HL-60 (cell line): ENCODE measurements at regions not wholly inside any gene's neighbourhood (a gene's known extent, or its start where the extent isn't known, plus 50 kb on each side); places are given as distances from the start of the nearest gene placed in this dataset.

ENCODE experiments used
- DNase-seq, 2 experiments: peaks; one replicate each; pipeline ENCODE4 v3.0.0-alpha.2; 2010 to 2020; ENCODE audit warnings: low read depth in 1 of 2, low spot score in 1 of 2
- H3K27ac ChIP-seq: fragments of 250-450 bp; sonication (Bioruptor Pico); replicated peaks from 2 replicates; pipeline ENCODE4 v1.5.1; 2020; ENCODE audit warnings: mild to moderate bottlenecking, moderate library complexity
- H3K27me3 ChIP-seq: fragments of 250-450 bp; sonication (Bioruptor Pico); 2 replicates; pipeline ENCODE4 v1.5.1; 2021; ENCODE audit warnings: mild to moderate bottlenecking, moderate library complexity; ENCODE audit not compliant: insufficient read depth, poor library complexity, severe bottlenecking
- H3K4me3 ChIP-seq: replicated peaks from 2 replicates; pipeline ENCODE4 v1.5.1; 2011; ENCODE audit warnings: mild to moderate bottlenecking, control low read depth, low read length; ENCODE audit not compliant: insufficient read depth
- CTCF ChIP-seq: IDR thresholded peaks from one replicate; pipeline ENCODE4 v1.5.1; 2011; ENCODE audit warnings: low read length, control low read depth, inconsistent platforms; ENCODE audit not compliant: insufficient read depth
- GABPA ChIP-seq: IDR thresholded peaks from 2 replicates; pipeline ENCODE4 v1.6.1; 2012; ENCODE audit warnings: low read depth
- POLR2AphosphoS5 ChIP-seq: IDR thresholded peaks from 2 replicates; pipeline ENCODE4 v1.6.1; 2012; ENCODE audit warnings: low read depth
- REST ChIP-seq: IDR thresholded peaks from 2 replicates; pipeline ENCODE4 v1.6.1; 2012; ENCODE audit warnings: low read depth; ENCODE audit not compliant: insufficient replicate concordance
- SPI1 ChIP-seq: IDR thresholded peaks from 2 replicates; pipeline ENCODE4 v1.6.1; 2012; ENCODE audit warnings: low read depth, mild to moderate bottlenecking, borderline replicate concordance

- Histone ChIP-seq H3K4me3 (no peak overlapping the region), H3K27me3 (no peaks in the 10 kb centered on the region), H3K27ac (no peak overlapping the region)
- DNase-seq: no peak
- TF ChIP-seq SPI1: no peak
- no peak for TF ChIP-seq REST
- TF ChIP-seq POLR2AphosphoS5: no peak
- TF ChIP-seq CTCF: no peak
- no peak for TF ChIP-seq GABPA
Measured at GRCh38 chr21:36241717-36242116, 78.3 kb upstream of the MORC3 start.

- H3K27ac ChIP-seq: no peak overlapping the region
- H3K27me3 ChIP-seq: no peaks in the 10 kb centered on the region
- DNase-seq: no peak
- TF ChIP-seq GABPA (no peak), REST (no peak), POLR2AphosphoS5 (no peak), SPI1 (no peak), CTCF (no peak)
- no peak overlapping the region for H3K4me3 ChIP-seq
Measured at GRCh38 chr21:36245115-36245514, 74.9 kb upstream of the MORC3 start.

GRCh38 chr21:36245649-36246048, 74.3 kb upstream of the MORC3 start:
- H3K4me3 ChIP-seq: no peak overlapping the region
- no peak overlapping the region for H3K27ac ChIP-seq
- TF ChIP-seq SPI1: no peak
- TF ChIP-seq GABPA: no peak
- no peak for DNase-seq
- no peaks in the 10 kb centered on the region for H3K27me3 ChIP-seq

- no peaks in the 10 kb centered on the region for H3K27me3 ChIP-seq
- no peak overlapping the region for H3K4me3 ChIP-seq
- TF ChIP-seq POLR2AphosphoS5: no peak
- TF ChIP-seq CTCF: no peak
- TF ChIP-seq GABPA: no peak
- H3K27ac ChIP-seq: no peak overlapping the region
- no peak for DNase-seq
Measured at GRCh38 chr21:36246080-36246631, 73.8 kb upstream of the MORC3 start.
